ENCODE measurements at regions not wholly inside any gene's neighbourhood (a gene's known extent, or its start where the extent isn't known, plus 50 kb on each side); places are given as distances from the start of the nearest gene placed in this dataset.

DNA sequence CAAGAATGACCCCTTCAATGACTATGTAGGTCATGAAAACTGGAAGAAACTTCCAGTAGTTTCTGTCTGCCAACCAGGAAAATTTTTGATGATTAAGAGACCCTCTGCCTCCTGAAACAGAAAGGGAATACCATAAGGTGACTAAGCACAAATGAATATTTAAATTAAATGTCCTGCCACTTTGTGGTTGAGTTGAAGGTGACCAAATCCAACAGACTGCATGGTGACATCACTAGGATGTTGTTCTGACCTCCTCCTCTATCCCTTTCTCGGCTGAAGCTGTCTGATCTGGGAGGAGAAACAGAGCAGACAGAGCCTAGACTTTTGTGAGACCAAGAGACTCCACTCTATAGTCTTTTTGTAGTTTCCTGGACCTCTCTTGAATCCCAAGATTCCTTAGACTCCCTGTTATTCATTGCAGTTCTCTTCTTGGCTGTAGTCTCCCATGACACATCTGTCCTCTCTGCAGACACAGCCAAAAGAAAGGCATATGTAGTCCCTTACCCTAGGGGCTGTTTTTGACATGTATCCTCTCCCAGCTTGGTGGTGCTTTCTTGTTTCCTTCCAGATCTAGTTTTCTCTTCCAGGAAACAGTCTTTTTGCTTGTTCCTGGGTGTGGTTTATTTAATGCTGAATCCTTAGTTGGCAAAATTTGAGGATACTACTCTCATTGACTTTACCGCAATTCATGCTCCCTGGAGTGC lies 55.2 kb upstream of the UBE3A start:
- TF ChIP-seq EZH2 (IDR thresholded peaks at IDR 0.05; ENCODE audit: insufficient read depth, poor library complexity, severe bottlenecking): no peak
- no peak for TF ChIP-seq EZH2phosphoT487 (IDR thresholded peaks at IDR 0.05; ENCODE audit: insufficient read depth, low read depth)
